ENCODE measurements at regions not wholly inside any gene's neighbourhood (a gene's known extent, or its start where the extent isn't known, plus 50 kb on each side); places are given as distances from the start of the nearest gene placed in this dataset.
"Not testable (repeated sequence)": the region's sequence is repeated elsewhere in the genome, so short reads cannot be mapped to it uniquely, and the experiment has no call there.

DNA sequence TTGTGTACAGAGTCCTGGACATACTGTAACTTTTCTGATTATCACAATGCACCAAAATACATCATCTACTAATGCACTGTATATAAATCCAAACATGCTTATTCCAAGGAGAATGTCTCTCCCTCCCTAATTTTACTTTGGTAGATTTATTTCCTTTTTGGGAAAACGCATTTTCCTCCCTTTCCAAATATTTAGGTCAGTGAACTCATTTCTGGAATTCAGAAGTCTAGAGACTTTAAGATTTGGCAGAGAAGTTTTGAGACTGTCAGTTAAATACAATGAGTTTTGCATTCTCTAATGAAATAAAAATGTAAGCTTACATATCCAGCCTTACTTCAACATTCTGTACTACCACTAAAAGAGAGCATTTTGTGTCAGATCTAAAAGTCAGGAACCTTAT is 165.8 kb upstream of the EDNRB start:
- H3K9me3 ChIP-seq (ENCODE audit: control insufficient read depth in 5 of 5, low read length in 5 of 5), result peaks cover 0 to 8% (median 0%) of the 10 kb centered on the region in 5 donors
- H3K9ac ChIP-seq (ENCODE audit: low read length in 5 of 5), result no peak overlapping the region
- H3K4me3 ChIP-seq (ENCODE audit: low read depth in 1 of 5, low read length in 5 of 5), result no peak overlapping the region
- no peaks in the 10 kb centered on the region for H3K27me3 ChIP-seq (ENCODE audit: control insufficient read depth in 5 of 5, insufficient read depth in 4 of 5, low read length in 5 of 5)
- H3K36me3 ChIP-seq (ENCODE audit: control insufficient read depth in 5 of 5, insufficient read depth in 5 of 5, low read length in 5 of 5), result no peaks in the 10 kb centered on the region
- H3K4me1 ChIP-seq (ENCODE audit: control insufficient read depth in 5 of 5, insufficient read depth in 5 of 5, low read length in 5 of 5), result peaks cover 0 to 20% (median 11%) of the 10 kb centered on the region in 5 donors
- H3K27ac ChIP-seq (ENCODE audit: low read depth, low read length), result no peak overlapping the region

- no peaks in the 10 kb centered on the region for H3K27me3 ChIP-seq (ENCODE audit: control insufficient read depth in 5 of 5, insufficient read depth in 4 of 5, low read length in 5 of 5)
- H3K36me3 ChIP-seq (ENCODE audit: control insufficient read depth in 5 of 5, insufficient read depth in 5 of 5, low read length in 5 of 5), result no peaks in the 10 kb centered on the region
- no peak overlapping the region for H3K4me3 ChIP-seq (ENCODE audit: low read depth in 1 of 5, low read length in 5 of 5)
- no peak overlapping the region for H3K27ac ChIP-seq (ENCODE audit: low read depth, low read length)
- no peak overlapping the region for H3K9ac ChIP-seq (ENCODE audit: low read length in 5 of 5)
- no peaks in the 10 kb centered on the region for H3K4me1 ChIP-seq (ENCODE audit: control insufficient read depth in 5 of 5, insufficient read depth in 5 of 5, low read length in 5 of 5)
- H3K9me3 ChIP-seq (ENCODE audit: control insufficient read depth in 5 of 5, low read length in 5 of 5), result peaks cover 0 to 8% (median 0%) of the 10 kb centered on the region in 5 donors
Observed at GRCh38 chr13:78078168-78078567, 159.5 kb upstream of the EDNRB start.

- Histone ChIP-seq H3K9ac (ENCODE audit: low read length in 5 of 5) (no peak overlapping the region), H3K4me3 (ENCODE audit: low read depth in 1 of 5, low read length in 5 of 5) (no peak overlapping the region), H3K36me3 (ENCODE audit: control insufficient read depth in 5 of 5, insufficient read depth in 5 of 5, low read length in 5 of 5) (no peaks in the 10 kb centered on the region), H3K4me1 (ENCODE audit: control insufficient read depth in 5 of 5, insufficient read depth in 5 of 5, low read length in 5 of 5) (peaks cover 0 to 5% (median 0%) of the 10 kb centered on the region in 5 donors), H3K27ac (ENCODE audit: low read depth, low read length) (no peak overlapping the region), H3K9me3 (ENCODE audit: control insufficient read depth in 5 of 5, low read length in 5 of 5) (no peaks in the 10 kb centered on the region), H3K27me3 (ENCODE audit: control insufficient read depth in 5 of 5, insufficient read depth in 4 of 5, low read length in 5 of 5) (no peaks in the 10 kb centered on the region)
Observed at GRCh38 chr13:78067290-78067689, 148.7 kb upstream of the EDNRB start.

GRCh38 chr13:78065141-78065540 is 146.5 kb upstream of the EDNRB start:
- no peaks in the 10 kb centered on the region for H3K27me3 ChIP-seq (ENCODE audit: control insufficient read depth in 5 of 5, insufficient read depth in 4 of 5, low read length in 5 of 5)
- H3K4me1 ChIP-seq (ENCODE audit: control insufficient read depth in 5 of 5, insufficient read depth in 5 of 5, low read length in 5 of 5), result peaks cover 0 to 5% (median 0%) of the 10 kb centered on the region in 5 donors
- H3K9ac ChIP-seq (ENCODE audit: low read length in 5 of 5), result no peak overlapping the region
- H3K27ac ChIP-seq (ENCODE audit: low read depth, low read length), result no peak overlapping the region
- H3K4me3 ChIP-seq (ENCODE audit: low read depth in 1 of 5, low read length in 5 of 5), result no peak overlapping the region
- no peaks in the 10 kb centered on the region for H3K9me3 ChIP-seq (ENCODE audit: control insufficient read depth in 5 of 5, low read length in 5 of 5)
- H3K36me3 ChIP-seq (ENCODE audit: control insufficient read depth in 5 of 5, insufficient read depth in 5 of 5, low read length in 5 of 5), result no peaks in the 10 kb centered on the region

DNA sequence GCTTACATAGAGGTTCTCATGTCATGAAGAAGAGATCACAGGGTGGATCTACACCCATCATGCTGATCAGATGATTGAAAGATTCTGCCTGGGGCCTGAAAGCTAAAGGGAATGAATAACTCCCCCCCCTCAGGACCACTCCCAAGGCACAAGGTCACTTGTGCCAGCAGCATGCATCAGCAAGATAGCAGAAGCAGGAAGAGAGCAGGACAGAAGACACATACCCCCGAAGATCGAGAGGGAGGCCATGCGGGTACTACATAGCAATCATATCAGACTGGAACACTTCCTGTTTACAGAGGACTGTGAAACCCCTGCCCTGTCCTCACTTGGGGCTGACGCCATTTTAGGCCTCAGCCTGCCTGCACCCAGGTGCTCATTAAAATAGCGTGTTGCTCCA is 143.2 kb upstream of the EDNRB start:
- no peak overlapping the region for H3K9ac ChIP-seq (ENCODE audit: low read length in 5 of 5)
- no peaks in the 10 kb centered on the region for H3K36me3 ChIP-seq (ENCODE audit: control insufficient read depth in 5 of 5, insufficient read depth in 5 of 5, low read length in 5 of 5)
- H3K9me3 ChIP-seq (ENCODE audit: control insufficient read depth in 5 of 5, low read length in 5 of 5), result peaks cover 0 to 3% (median 0%) of the 10 kb centered on the region in 5 donors
- H3K27ac ChIP-seq (ENCODE audit: low read depth, low read length), result no peak overlapping the region
- H3K4me1 ChIP-seq (ENCODE audit: control insufficient read depth in 5 of 5, insufficient read depth in 5 of 5, low read length in 5 of 5), result peaks cover 0 to 5% (median 0%) of the 10 kb centered on the region in 5 donors
- H3K4me3 ChIP-seq (ENCODE audit: low read depth in 1 of 5, low read length in 5 of 5), result no peak overlapping the region
- no peaks in the 10 kb centered on the region for H3K27me3 ChIP-seq (ENCODE audit: control insufficient read depth in 5 of 5, insufficient read depth in 4 of 5, low read length in 5 of 5)

- no peak overlapping the region for H3K27ac ChIP-seq (ENCODE audit: low read depth, low read length)
- peaks cover 0 to 5% (median 0%) of the 10 kb centered on the region in 5 donors for H3K4me1 ChIP-seq (ENCODE audit: control insufficient read depth in 5 of 5, insufficient read depth in 5 of 5, low read length in 5 of 5)
- H3K27me3 ChIP-seq (ENCODE audit: control insufficient read depth in 5 of 5, insufficient read depth in 4 of 5, low read length in 5 of 5), result no peaks in the 10 kb centered on the region
- peaks cover 0 to 6% (median 4%) of the 10 kb centered on the region in 5 donors for H3K9me3 ChIP-seq (ENCODE audit: control insufficient read depth in 5 of 5, low read length in 5 of 5)
- no peak overlapping the region for H3K4me3 ChIP-seq (ENCODE audit: low read depth in 1 of 5, low read length in 5 of 5)
- H3K36me3 ChIP-seq (ENCODE audit: control insufficient read depth in 5 of 5, insufficient read depth in 5 of 5, low read length in 5 of 5), result no peaks in the 10 kb centered on the region
- H3K9ac ChIP-seq (ENCODE audit: low read length in 5 of 5), result no peak overlapping the region
Observed at GRCh38 chr13:78060966-78061365, 142.3 kb upstream of the EDNRB start.

DNA sequence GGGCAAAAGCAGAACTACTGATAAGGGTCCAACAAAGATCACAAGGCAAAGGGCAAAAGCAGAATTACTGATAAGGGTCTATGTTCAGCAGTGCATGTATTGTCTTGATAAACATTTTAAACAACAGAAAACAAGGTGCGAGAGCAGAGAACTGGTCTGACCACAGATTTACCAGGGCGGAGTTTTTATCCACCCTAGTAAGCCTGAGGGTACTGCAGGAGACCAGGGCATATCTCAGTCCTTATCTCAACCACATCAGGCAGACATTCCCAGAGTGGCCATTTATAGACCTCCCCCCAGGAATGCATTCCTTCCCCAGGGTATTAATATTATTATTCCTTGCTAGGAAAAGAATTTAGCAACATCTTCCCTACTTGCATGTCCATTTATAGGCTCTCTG is 138.2 kb upstream of the EDNRB start:
- H3K9me3 ChIP-seq (ENCODE audit: control insufficient read depth in 5 of 5, low read length in 5 of 5); H3K4me1 ChIP-seq (ENCODE audit: control insufficient read depth in 5 of 5, insufficient read depth in 5 of 5, low read length in 5 of 5); H3K4me3 ChIP-seq (ENCODE audit: low read depth in 1 of 5, low read length in 5 of 5); H3K27ac ChIP-seq (ENCODE audit: low read depth, low read length); H3K27me3 ChIP-seq (ENCODE audit: control insufficient read depth in 5 of 5, insufficient read depth in 4 of 5, low read length in 5 of 5); H3K36me3 ChIP-seq (ENCODE audit: control insufficient read depth in 5 of 5, insufficient read depth in 5 of 5, low read length in 5 of 5); H3K9ac ChIP-seq (ENCODE audit: low read length in 5 of 5): not testable (repeated sequence)

DNA sequence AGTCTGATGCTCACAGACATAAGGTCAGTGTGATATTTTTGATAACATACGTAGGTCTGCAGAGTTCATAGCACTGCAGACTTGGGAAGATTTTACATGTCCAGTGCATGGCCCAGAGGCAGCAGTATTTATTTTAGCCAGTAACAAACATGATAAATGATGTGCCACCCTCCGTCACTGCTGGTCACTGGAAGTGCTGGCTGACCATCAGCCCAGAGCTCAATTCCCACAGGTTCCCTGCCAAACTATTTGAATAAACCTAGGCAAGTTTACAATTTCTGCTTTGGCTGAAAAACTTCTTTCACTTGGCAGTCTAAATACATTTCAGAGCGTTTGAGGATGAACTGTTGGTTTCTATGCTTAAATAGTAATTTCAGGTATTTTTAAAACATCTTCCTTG is 135.5 kb upstream of the EDNRB start:
- Histone ChIP-seq H3K27ac (ENCODE audit: low read depth, low read length) (no peak overlapping the region), H3K4me3 (ENCODE audit: low read depth in 1 of 5, low read length in 5 of 5) (no peak overlapping the region), H3K27me3 (ENCODE audit: control insufficient read depth in 5 of 5, insufficient read depth in 4 of 5, low read length in 5 of 5) (no peaks in the 10 kb centered on the region), H3K9me3 (ENCODE audit: control insufficient read depth in 5 of 5, low read length in 5 of 5) (peaks cover 0 to 6% (median 4%) of the 10 kb centered on the region in 5 donors), H3K36me3 (ENCODE audit: control insufficient read depth in 5 of 5, insufficient read depth in 5 of 5, low read length in 5 of 5) (no peaks in the 10 kb centered on the region), H3K4me1 (ENCODE audit: control insufficient read depth in 5 of 5, insufficient read depth in 5 of 5, low read length in 5 of 5) (peaks cover 0 to 10% (median 6%) of the 10 kb centered on the region in 5 donors), H3K9ac (ENCODE audit: low read length in 5 of 5) (no peak overlapping the region)

- H3K27ac ChIP-seq (ENCODE audit: low read depth, low read length), result no peak overlapping the region
- H3K4me1 ChIP-seq (ENCODE audit: control insufficient read depth in 5 of 5, insufficient read depth in 5 of 5, low read length in 5 of 5), result peaks cover 0 to 12% (median 0%) of the 10 kb centered on the region in 5 donors
- H3K9ac ChIP-seq (ENCODE audit: low read length in 5 of 5), result no peak overlapping the region
- no peaks in the 10 kb centered on the region for H3K36me3 ChIP-seq (ENCODE audit: control insufficient read depth in 5 of 5, insufficient read depth in 5 of 5, low read length in 5 of 5)
- H3K4me3 ChIP-seq (ENCODE audit: low read depth in 1 of 5, low read length in 5 of 5), result no peak overlapping the region
- no peaks in the 10 kb centered on the region for H3K27me3 ChIP-seq (ENCODE audit: control insufficient read depth in 5 of 5, insufficient read depth in 4 of 5, low read length in 5 of 5)
- no peaks in the 10 kb centered on the region for H3K9me3 ChIP-seq (ENCODE audit: control insufficient read depth in 5 of 5, low read length in 5 of 5)
Observed at GRCh38 chr13:78047151-78047550, 128.5 kb upstream of the EDNRB start.

- no peaks in the 10 kb centered on the region for H3K27me3 ChIP-seq (ENCODE audit: control insufficient read depth in 5 of 5, insufficient read depth in 4 of 5, low read length in 5 of 5)
- no peaks in the 10 kb centered on the region for H3K36me3 ChIP-seq (ENCODE audit: control insufficient read depth in 5 of 5, insufficient read depth in 5 of 5, low read length in 5 of 5)
- no peaks in the 10 kb centered on the region for H3K9me3 ChIP-seq (ENCODE audit: control insufficient read depth in 5 of 5, low read length in 5 of 5)
- no peak overlapping the region for H3K27ac ChIP-seq (ENCODE audit: low read depth, low read length)
- H3K9ac ChIP-seq (ENCODE audit: low read length in 5 of 5), result no peak overlapping the region
- peaks cover 0 to 12% (median 0%) of the 10 kb centered on the region in 5 donors for H3K4me1 ChIP-seq (ENCODE audit: control insufficient read depth in 5 of 5, insufficient read depth in 5 of 5, low read length in 5 of 5)
- H3K4me3 ChIP-seq (ENCODE audit: low read depth in 1 of 5, low read length in 5 of 5), result no peak overlapping the region
Observed at GRCh38 chr13:78046331-78046730, 127.7 kb upstream of the EDNRB start.

DNA sequence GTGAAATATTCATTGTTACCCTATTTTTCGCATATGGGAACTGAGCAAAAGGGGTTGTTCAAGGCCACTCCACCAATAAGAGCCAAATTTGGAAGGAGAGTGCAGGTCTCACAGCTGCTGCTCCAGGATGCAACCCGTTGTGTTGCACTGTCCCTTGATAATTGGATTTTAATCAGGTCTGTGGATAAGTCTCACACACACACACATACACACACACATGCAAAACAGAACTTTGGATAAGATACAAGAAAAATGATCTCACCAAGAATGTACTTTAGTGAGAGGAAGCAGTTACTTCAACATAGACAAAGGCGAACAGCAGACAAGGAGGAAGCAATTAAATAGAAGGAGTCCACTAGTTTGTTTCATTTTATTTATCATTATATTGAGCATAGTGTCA is 127.3 kb upstream of the EDNRB start:
- Histone ChIP-seq H3K27me3 (ENCODE audit: control insufficient read depth in 5 of 5, insufficient read depth in 4 of 5, low read length in 5 of 5) (no peaks in the 10 kb centered on the region), H3K4me1 (ENCODE audit: control insufficient read depth in 5 of 5, insufficient read depth in 5 of 5, low read length in 5 of 5) (peaks cover 0 to 12% (median 0%) of the 10 kb centered on the region in 5 donors), H3K9ac (ENCODE audit: low read length in 5 of 5) (no peak overlapping the region), H3K27ac (ENCODE audit: low read depth, low read length) (no peak overlapping the region), H3K36me3 (ENCODE audit: control insufficient read depth in 5 of 5, insufficient read depth in 5 of 5, low read length in 5 of 5) (no peaks in the 10 kb centered on the region), H3K4me3 (ENCODE audit: low read depth in 1 of 5, low read length in 5 of 5) (no peak overlapping the region), H3K9me3 (ENCODE audit: control insufficient read depth in 5 of 5, low read length in 5 of 5) (no peaks in the 10 kb centered on the region)

Measured in subcutaneous abdominal adipose tissue (tissue), 5 donors.